Uterus (tissue), 3 donors: ENCODE measurements at regions not wholly inside any gene's neighbourhood (a gene's known extent, or its start where the extent isn't known, plus 50 kb on each side); places are given as distances from the start of the nearest gene placed in this dataset.
"Not testable (repeated sequence)": the region's sequence is repeated elsewhere in the genome, so short reads cannot be mapped to it uniquely, and the experiment has no call there.

ENCODE experiments used
- DNase-seq, 2 donors: peaks; one replicate each; pipeline ENCODE4 v3.0.0-alpha.2; 2019 to 2020
- H3K27ac ChIP-seq, 2 donors: fragments of 200-600 bp; sonication (generic); 1 replicate in 1 of 2; 2 replicates in 1 of 2; pipeline ENCODE4 v1.5.1; 2016 to 2018
- H3K27me3 ChIP-seq, 2 donors: fragments of 200-600 bp; sonication (generic); one replicate each; pipeline ENCODE4 v1.5.1; 2018 to 2019; ENCODE audit warnings: control low read depth in 1 of 2
- H3K36me3 ChIP-seq, 2 donors: fragments of 200-600 bp; sonication (generic); one replicate each; pipeline ENCODE4 v1.5.1; 2019; ENCODE audit warnings: control low read depth in 1 of 2
- H3K4me1 ChIP-seq, 2 donors: fragments of 200-600 bp; sonication (generic); one replicate each; pipeline ENCODE4 v1.5.1; 2018 to 2019; ENCODE audit warnings: control low read depth in 1 of 2
- H3K4me3 ChIP-seq, 2 donors: fragments of 200-600 bp; sonication (generic); 1 replicate in 1 of 2; 2 replicates in 1 of 2; pipeline ENCODE4 v1.5.1; 2018 to 2019; ENCODE audit warnings: mild to moderate bottlenecking in 1 of 2
- H3K9me3 ChIP-seq, 2 donors: fragments of 200-600 bp; sonication (generic); one replicate each; pipeline ENCODE4 v1.5.1; 2019; ENCODE audit warnings: control low read depth in 1 of 2
- POLR2A ChIP-seq, 2 donors: fragments of 450-650 bp; IDR thresholded peaks; one replicate each; pipeline ENCODE4 v1.6.1; 2016; ENCODE audit warnings: antibody characterized with exemption in 2 of 2, mild to moderate bottlenecking in 1 of 2, moderate library complexity in 1 of 2
- intact Hi-C: fragments of 100-400 bp; cut with DNase I; formaldehyde crosslinking; loops from one replicate; pipeline ENCODE4 v1.15.1; 2023; ENCODE audit warnings: low total_unique reads
- TF ChIP-seq, protein P1 (sequence below), 4 experiments: fragments of 200-600 bp in 2 of 4; fragments of 450-650 bp in 2 of 4; sonication (generic) in 2 of 4; IDR thresholded peaks; one replicate each; pipeline ENCODE4 v1.5.1; 2016 to 2019; ENCODE audit warnings: antibody characterized with exemption in 4 of 4, mild to moderate bottlenecking in 2 of 4, moderate library complexity in 1 of 4
- donor health status: DM: yes; HTN: yes; CAD: no.

DNA sequence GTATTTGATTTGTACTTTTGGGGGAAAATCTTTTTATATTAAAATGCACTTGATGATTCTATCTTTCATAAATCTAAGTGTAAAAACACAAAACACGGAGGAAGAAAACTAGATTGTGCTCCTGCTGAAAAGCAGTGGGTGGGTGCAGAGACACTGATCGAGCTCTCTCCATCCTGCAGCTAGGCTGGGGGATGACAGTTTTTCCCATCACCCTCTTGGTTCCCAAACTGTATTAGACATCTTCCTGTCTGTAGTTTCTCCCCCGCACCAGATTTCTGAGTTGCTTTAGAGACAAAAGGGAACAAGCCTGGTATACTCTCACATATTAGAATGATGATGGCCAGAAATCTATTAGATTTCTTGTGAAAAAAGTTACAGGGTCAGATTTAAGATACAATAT is 99.6 kb downstream of the FAM114A2 start:
- Histone ChIP-seq H3K27ac (no peak overlapping the region), H3K9me3 (no peaks in the 10 kb centered on the region), H3K27me3 (no peaks in the 10 kb centered on the region), H3K36me3 (no peaks in the 10 kb centered on the region), H3K4me1 (no peaks in the 10 kb centered on the region), H3K4me3 (no peak overlapping the region)
- TF ChIP-seq, protein P1, sequence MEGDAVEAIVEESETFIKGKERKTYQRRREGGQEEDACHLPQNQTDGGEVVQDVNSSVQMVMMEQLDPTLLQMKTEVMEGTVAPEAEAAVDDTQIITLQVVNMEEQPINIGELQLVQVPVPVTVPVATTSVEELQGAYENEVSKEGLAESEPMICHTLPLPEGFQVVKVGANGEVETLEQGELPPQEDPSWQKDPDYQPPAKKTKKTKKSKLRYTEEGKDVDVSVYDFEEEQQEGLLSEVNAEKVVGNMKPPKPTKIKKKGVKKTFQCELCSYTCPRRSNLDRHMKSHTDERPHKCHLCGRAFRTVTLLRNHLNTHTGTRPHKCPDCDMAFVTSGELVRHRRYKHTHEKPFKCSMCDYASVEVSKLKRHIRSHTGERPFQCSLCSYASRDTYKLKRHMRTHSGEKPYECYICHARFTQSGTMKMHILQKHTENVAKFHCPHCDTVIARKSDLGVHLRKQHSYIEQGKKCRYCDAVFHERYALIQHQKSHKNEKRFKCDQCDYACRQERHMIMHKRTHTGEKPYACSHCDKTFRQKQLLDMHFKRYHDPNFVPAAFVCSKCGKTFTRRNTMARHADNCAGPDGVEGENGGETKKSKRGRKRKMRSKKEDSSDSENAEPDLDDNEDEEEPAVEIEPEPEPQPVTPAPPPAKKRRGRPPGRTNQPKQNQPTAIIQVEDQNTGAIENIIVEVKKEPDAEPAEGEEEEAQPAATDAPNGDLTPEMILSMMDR (IDR thresholded peaks at IDR 0.05): no peak
- TF ChIP-seq POLR2A (IDR thresholded peaks at IDR 0.05): no peak
- intact Hi-C loops: no loop called here
- DNase-seq: no peak

- TF ChIP-seq, protein P1 (IDR thresholded peaks at IDR 0.05): no peak
- TF ChIP-seq POLR2A (IDR thresholded peaks at IDR 0.05): no peak
- no peaks in the 10 kb centered on the region for H3K36me3 ChIP-seq
- no peaks in the 10 kb centered on the region for H3K9me3 ChIP-seq
- intact Hi-C loops: no loop called here
- DNase-seq: no peak
- no peak overlapping the region for H3K4me3 ChIP-seq
- H3K27ac ChIP-seq: no peak overlapping the region
- H3K4me1 ChIP-seq: no peaks in the 10 kb centered on the region
- H3K27me3 ChIP-seq: no peaks in the 10 kb centered on the region
These were observed 100.4 kb downstream of the FAM114A2 start for GRCh38 chr5:153938191-153938842.

DNA sequence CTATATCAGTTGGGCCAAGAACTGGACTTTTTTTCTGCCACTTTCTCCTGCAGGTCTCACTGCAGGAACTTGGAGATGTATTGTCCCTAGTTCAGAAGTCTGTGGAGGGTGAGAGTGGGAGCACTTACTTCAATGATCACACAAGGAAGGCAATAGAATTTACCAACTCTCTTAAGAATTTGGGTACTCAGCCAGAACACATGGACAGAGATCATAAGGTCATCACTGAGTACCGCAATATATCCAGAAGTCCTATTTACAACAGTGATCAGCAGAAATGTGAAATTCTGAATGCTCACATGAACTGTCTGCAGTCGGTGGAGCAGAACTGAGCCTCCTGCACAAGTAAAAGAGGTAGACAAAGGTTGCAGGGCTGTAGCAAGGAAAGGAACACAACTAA is 101.0 kb downstream of the FAM114A2 start:
- Histone ChIP-seq H3K9me3 (no peaks in the 10 kb centered on the region), H3K36me3 (no peaks in the 10 kb centered on the region), H3K4me1 (no peaks in the 10 kb centered on the region), H3K4me3 (no peak overlapping the region), H3K27me3 (no peaks in the 10 kb centered on the region), H3K27ac (no peak overlapping the region)
- DNase-seq: no peak
- TF ChIP-seq POLR2A (IDR thresholded peaks at IDR 0.05): no peak
- TF ChIP-seq, protein P1 (IDR thresholded peaks at IDR 0.05): no peak
- intact Hi-C loops: no loop called here

DNA sequence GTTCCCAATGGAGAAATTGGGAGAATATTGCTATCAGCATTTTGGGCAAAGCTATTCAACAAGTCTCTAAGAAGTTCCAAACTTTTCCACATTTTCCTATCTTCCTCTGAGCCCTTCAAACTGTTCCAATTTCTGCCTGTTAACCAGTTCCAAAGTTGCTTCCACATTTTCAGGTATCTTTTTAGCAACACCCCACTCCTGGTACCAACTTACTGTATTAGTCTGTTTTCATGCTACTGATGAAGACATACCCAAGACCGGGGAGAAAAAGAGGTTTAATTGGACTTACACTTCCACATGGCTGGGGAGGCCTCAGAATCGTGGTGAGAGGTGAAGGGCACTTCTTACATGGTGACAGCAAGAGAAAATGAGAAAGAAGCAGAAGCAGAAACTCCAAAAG is 103.6 kb downstream of the FAM114A2 start:
- H3K9me3 ChIP-seq, intact Hi-C loops, H3K4me1 ChIP-seq, H3K4me3 ChIP-seq, H3K36me3 ChIP-seq, DNase-seq, H3K27me3 ChIP-seq, H3K27ac ChIP-seq: not testable (repeated sequence)

GRCh38 chr5:153926201-153926600 is 112.5 kb downstream of the FAM114A2 start:
- H3K4me3 ChIP-seq: no peak overlapping the region
- intact Hi-C loops: no loop called here
- no peak for DNase-seq
- no peaks in the 10 kb centered on the region for H3K9me3 ChIP-seq
- no peaks in the 10 kb centered on the region for H3K36me3 ChIP-seq
- H3K27me3 ChIP-seq: no peaks in the 10 kb centered on the region
- no peaks in the 10 kb centered on the region for H3K4me1 ChIP-seq
- no peak for TF ChIP-seq POLR2A (IDR thresholded peaks at IDR 0.05)
- TF ChIP-seq, protein P1 (IDR thresholded peaks at IDR 0.05): no peak
- no peak overlapping the region for H3K27ac ChIP-seq

- Histone ChIP-seq H3K27me3 (no peaks in the 10 kb centered on the region), H3K9me3 (no peaks in the 10 kb centered on the region), H3K4me1 (no peaks in the 10 kb centered on the region), H3K36me3 (no peaks in the 10 kb centered on the region), H3K27ac (no peak overlapping the region), H3K4me3 (no peak overlapping the region)
- TF ChIP-seq, protein P1 (IDR thresholded peaks at IDR 0.05): no peak
- TF ChIP-seq POLR2A (IDR thresholded peaks at IDR 0.05): no peak
- intact Hi-C loops: no loop called here
- no peak for DNase-seq
These were observed 119.5 kb downstream of the FAM114A2 start for GRCh38 chr5:153919161-153919560.
